ENCODE measurements at regions not wholly inside any gene's neighbourhood (a gene's known extent, or its start where the extent isn't known, plus 50 kb on each side); places are given as distances from the start of the nearest gene placed in this dataset.
A peak's percentile ranks its signal among the peaks of the same experiment; 100 is the strongest.

- peak in 3 of 7 experiments; percentile 14 to 29 (median 14) for TF ChIP-seq CTCF (IDR thresholded peaks at IDR 0.05)
- no peak for TF ChIP-seq POLR2A (IDR thresholded peaks at IDR 0.05)
These were observed 278.4 kb upstream of the SPRED2 start for GRCh38 chr2:65710779-65711295.
